Panc1 (cell line): ENCODE measurements at regions not wholly inside any gene's neighbourhood (a gene's known extent, or its start where the extent isn't known, plus 50 kb on each side); places are given as distances from the start of the nearest gene placed in this dataset.

Source experiments
- ATAC-seq: fragments of 200-7000 bp; cut with Tn5 transposase; 2 replicates; pipeline ENCODE4 v1.9.1; 2020; ENCODE audit warnings: mild to moderate bottlenecking, moderate library complexity
- BruUV-seq: library from RNA; stranded (reverse); fragments of 400-500 nt; replicated peaks from 2 replicates; lab custom pipeline; 2021; lab: Mats Ljungman, UMichigan
- CTCF ChIA-PET: fragments of 300-600 bp; sonication (Branson Sonifier 250); formaldehyde crosslinking; loops from one replicate; lab custom pipeline; 2022; ENCODE audit warnings: antibody characterized with exemption; lab: Charles Lee
- POLR2A ChIA-PET: fragments of 300-600 bp; sonication (Branson Sonifier 250); formaldehyde crosslinking; loops from one replicate; lab custom pipeline; 2022; ENCODE audit warnings: antibody characterized with exemption; lab: Charles Lee
- DNase-seq: peaks from one replicate; pipeline ENCODE4 v3.0.0-alpha.2; 2010; ENCODE audit warnings: low read depth, low spot score
- H3K27ac ChIP-seq: 2 replicates; pipeline ENCODE4 v1.5.1; 2011; ENCODE audit warnings: mild to moderate bottlenecking, low read length, inconsistent platforms
- H3K27me3 ChIP-seq: fragments of 200-500 bp; sonication (Bioruptor generic); 2 replicates; pipeline ENCODE4 v1.6.0; 2014; ENCODE audit warnings: low read length, inconsistent platforms; ENCODE audit not compliant: control insufficient read depth, insufficient read depth
- H3K36me3 ChIP-seq: fragments of 200-500 bp; sonication (Bioruptor generic); 2 replicates; pipeline ENCODE4 v1.5.1; 2014; ENCODE audit warnings: inconsistent platforms, mild to moderate bottlenecking, low read length, moderate library complexity; ENCODE audit not compliant: control insufficient read depth, insufficient read depth
- H3K4me1 ChIP-seq: 2 replicates; pipeline ENCODE4 v1.5.1; 2011; ENCODE audit warnings: inconsistent platforms, mild to moderate bottlenecking, low read length, moderate library complexity; ENCODE audit not compliant: control insufficient read depth, insufficient read depth
- H3K4me3 ChIP-seq, 2 experiments: 2 replicates each; pipeline ENCODE4 v1.5.1; 2011 to 2012; ENCODE audit warnings: low read depth in 2 of 2, low read length in 2 of 2, mild to moderate bottlenecking in 2 of 2, inconsistent platforms in 1 of 2, moderate library complexity in 1 of 2
- H3K9me3 ChIP-seq: fragments of 200-500 bp; sonication (Bioruptor generic); 2 replicates; pipeline ENCODE4 v1.5.1; 2014; ENCODE audit warnings: low read depth, mild to moderate bottlenecking, inconsistent platforms, low read length, moderate library complexity; ENCODE audit not compliant: control insufficient read depth, insufficient read depth
- CTCF ChIP-seq: fragments of 450-650 bp; IDR thresholded peaks from 2 replicates; pipeline ENCODE4 v1.5.1; 2017; ENCODE audit warnings: mild to moderate bottlenecking
- POLR2AphosphoS5 ChIP-seq: IDR thresholded peaks from 2 replicates; pipeline ENCODE4 v1.6.1; 2012; ENCODE audit warnings: mild to moderate bottlenecking, low read depth, low read length, moderate library complexity
- REST ChIP-seq, 2 experiments: IDR thresholded peaks; 2 replicates each; pipeline ENCODE4 v1.6.1; 2011 to 2012; ENCODE audit warnings: low read depth in 2 of 2, control low read depth in 1 of 2, low read length in 1 of 2, mild to moderate bottlenecking in 1 of 2, moderate library complexity in 1 of 2; ENCODE audit not compliant: insufficient read depth in 1 of 2
- SIN3A ChIP-seq: IDR thresholded peaks from 2 replicates; pipeline ENCODE4 v1.6.1; 2012; ENCODE audit warnings: low read depth, mild to moderate bottlenecking, low read length, moderate library complexity, borderline replicate concordance; ENCODE audit not compliant: insufficient read depth
- TCF7L2 ChIP-seq: IDR thresholded peaks from 2 replicates; pipeline ENCODE4 v1.6.1; 2011; ENCODE audit warnings: mild to moderate bottlenecking, low read depth, low read length, inconsistent platforms
- in situ Hi-C: cut with HindIII; loops from 2 replicates; pipeline ENCODE4 v1.10.0; 2016; ENCODE audit warnings: low sequenced_read_pairs, low pct_unique_long_range_greater_than_20kb
- intact Hi-C: fragments of 100-400 bp; cut with micrococcal nuclease; formaldehyde crosslinking; loops from one replicate; pipeline ENCODE4 v1.10.0; 2022; ENCODE audit not compliant: unreplicated experiment

- Histone ChIP-seq H3K36me3 (no peaks in the 10 kb centered on the region), H3K27ac (no peak overlapping the region), H3K4me1 (no peaks in the 10 kb centered on the region), H3K27me3 (no peaks in the 10 kb centered on the region), H3K9me3 (no peaks in the 10 kb centered on the region), H3K4me3 (no peak overlapping the region)
- DNase-seq, result no peak
- POLR2A ChIA-PET, result no interaction called here
- CTCF ChIA-PET, result no interaction called here
- no TSS peak for BruUV-seq
- intact Hi-C loops, result no loop called here
- in situ Hi-C loops, result no loop called here
- ATAC-seq, result no peak
- TF ChIP-seq SIN3A (no peak), REST (IDR thresholded peaks at IDR 0.05; ENCODE audit: insufficient read depth in 1 of 2, low read depth in 2 of 2, low read length in 1 of 2) (no peak), CTCF (no peak), POLR2AphosphoS5 (no peak), TCF7L2 (no peak)
Observed at GRCh38 chr16:26651464-26651863, 415.3 kb upstream of the C16orf82 start.

- intact Hi-C loops, result no loop called here
Observed at GRCh38 chr16:26651884-26652283, 414.8 kb upstream of the C16orf82 start.

More at GRCh38 chr16:26651884-26652283, 414.8 kb upstream of the C16orf82 start:
- H3K4me1 ChIP-seq, result no peaks in the 10 kb centered on the region
- POLR2A ChIA-PET, result no interaction called here
- no peak overlapping the region for H3K4me3 ChIP-seq
- H3K27ac ChIP-seq, result no peak overlapping the region
- no peak for TF ChIP-seq SIN3A
- TF ChIP-seq REST (IDR thresholded peaks at IDR 0.05; ENCODE audit: insufficient read depth in 1 of 2, low read depth in 2 of 2, low read length in 1 of 2), result no peak
- TF ChIP-seq TCF7L2, result no peak
- no peak for TF ChIP-seq POLR2AphosphoS5
- TF ChIP-seq CTCF, result no peak
- no peaks in the 10 kb centered on the region for H3K9me3 ChIP-seq
- no peak for ATAC-seq
- no peaks in the 10 kb centered on the region for H3K36me3 ChIP-seq
- no peaks in the 10 kb centered on the region for H3K27me3 ChIP-seq
- BruUV-seq, result no TSS peak
- no peak for DNase-seq
- in situ Hi-C loops, result no loop called here
- CTCF ChIA-PET, result no interaction called here
